ENCODE measurements at regions not wholly inside any gene's neighbourhood (a gene's known extent, or its start where the extent isn't known, plus 50 kb on each side); places are given as distances from the start of the nearest gene placed in this dataset.

- no peak for DNase-seq (ENCODE audit: low read depth)
- TF ChIP-seq CTCF (conservative IDR thresholded peaks at IDR 0.05; ENCODE audit: low read depth, low read length) = no peak
- no peak overlapping the region for H3K4me3 ChIP-seq (ENCODE audit: low read depth, low read length)
Observed at GRCh38 chr13:105814902-105815250, 720.6 kb downstream of the EFNB2 start.

GRCh38 chr13:105814219-105814901 is 721.1 kb downstream of the EFNB2 start:
- DNase-seq (ENCODE audit: low read depth) = peak; percentile 48
- TF ChIP-seq CTCF (conservative IDR thresholded peaks at IDR 0.05; ENCODE audit: low read depth, low read length) = no peak
- H3K4me3 ChIP-seq (ENCODE audit: low read depth, low read length) = no peak overlapping the region

GRCh38 chr13:105806628-105806920 is 728.9 kb downstream of the EFNB2 start:
- H3K4me3 ChIP-seq (ENCODE audit: low read depth, low read length) = no peak overlapping the region
- no peak for DNase-seq (ENCODE audit: low read depth)
- no peak for TF ChIP-seq CTCF (conservative IDR thresholded peaks at IDR 0.05; ENCODE audit: low read depth, low read length)

- no peak for DNase-seq (ENCODE audit: low read depth)
- TF ChIP-seq CTCF (conservative IDR thresholded peaks at IDR 0.05; ENCODE audit: low read depth, low read length) = no peak
- H3K4me3 ChIP-seq (ENCODE audit: low read depth, low read length) = no peak overlapping the region
Observed at GRCh38 chr13:105805892-105806627, 729.4 kb downstream of the EFNB2 start.

GRCh38 chr13:105804561-105805190 is 730.8 kb downstream of the EFNB2 start:
- H3K4me3 ChIP-seq (ENCODE audit: low read depth, low read length) = no peak overlapping the region
- no peak for TF ChIP-seq CTCF (conservative IDR thresholded peaks at IDR 0.05; ENCODE audit: low read depth, low read length)
- DNase-seq (ENCODE audit: low read depth) = no peak

- TF ChIP-seq CTCF (conservative IDR thresholded peaks at IDR 0.05; ENCODE audit: low read depth, low read length) = no peak
- DNase-seq (ENCODE audit: low read depth) = no peak
Observed at GRCh38 chr13:105799155-105799554, 736.3 kb downstream of the EFNB2 start.

More at GRCh38 chr13:105799155-105799554, 736.3 kb downstream of the EFNB2 start:
- H3K4me3 ChIP-seq (ENCODE audit: low read depth, low read length) = no peak overlapping the region
